SK-N-SH (cell line): ENCODE measurements at regions not wholly inside any gene's neighbourhood (a gene's known extent, or its start where the extent isn't known, plus 50 kb on each side); places are given as distances from the start of the nearest gene placed in this dataset.
"Not testable (repeated sequence)": the region's sequence is repeated elsewhere in the genome, so short reads cannot be mapped to it uniquely, and the experiment has no call there.

ENCODE experiments used
- CTCF ChIA-PET: fragments of 300-600, 350-600 bp; formaldehyde crosslinking; extraction: SDS; loops from one replicate; lab custom pipeline; 2021; lab: Yijun Ruan, JAX
- POLR2A ChIA-PET: fragments of 350-600 bp; sonication (Branson Sonifier 250); formaldehyde crosslinking; extraction: SDS; loops from one replicate; lab custom pipeline; 2020; ENCODE audit warnings: antibody characterized with exemption, inconsistent platforms; lab: Yijun Ruan, JAX
- DNase-seq: peaks from one replicate; pipeline ENCODE4 v3.0.0; 2012
- H2AFZ ChIP-seq: fragments of 200-600 bp; sonication (generic); 2 replicates; pipeline ENCODE4 v1.8.1; 2016; ENCODE audit warnings: antibody characterized with exemption, mild to moderate bottlenecking, low read depth
- H3F3A ChIP-seq: fragments of 200-600 bp; sonication (generic); replicated peaks from 2 replicates; pipeline ENCODE3; 2016; ENCODE audit warnings: antibody characterized with exemption, mild to moderate bottlenecking; ENCODE audit not compliant: insufficient read depth
- H3K27ac ChIP-seq, 2 experiments: fragments of 200-500 bp in 1 of 2; fragments of 200-600 bp in 1 of 2; sonication (Bioruptor generic) in 1 of 2; sonication (generic), shearing (Covaris generic) in 1 of 2; 2 replicates each; pipeline versions ENCODE4 v1.5.1 to v1.6.1; 2014 to 2016; ENCODE audit warnings: low read depth in 2 of 2, inconsistent platforms in 1 of 2, low read length in 1 of 2, mild to moderate bottlenecking in 1 of 2, mixed read lengths in 1 of 2
- H3K27me3 ChIP-seq: fragments of 200-600 bp; sonication (generic), shearing (Covaris generic); 2 replicates; pipeline ENCODE4 v1.6.1; 2016; ENCODE audit warnings: mixed run types; ENCODE audit not compliant: insufficient read depth
- H3K36me3 ChIP-seq, 2 experiments: fragments of 200-500 bp in 1 of 2; fragments of 200-600 bp in 1 of 2; sonication (Bioruptor generic) in 1 of 2; sonication (generic) in 1 of 2; replicated peaks in 1 of 2; 2 replicates each; pipeline versions ENCODE3 to v1.5.1; 2014 to 2016; ENCODE audit warnings: low read length in 1 of 2, mild to moderate bottlenecking in 1 of 2; ENCODE audit not compliant: insufficient read depth in 2 of 2, control insufficient read depth in 1 of 2
- H3K4me1 ChIP-seq, 2 experiments: fragments of 200-500 bp in 1 of 2; fragments of 200-600 bp in 1 of 2; sonication (Bioruptor generic) in 1 of 2; sonication (generic), shearing (Covaris generic) in 1 of 2; 2 replicates each; pipeline versions ENCODE4 v1.5.1 to v1.6.1; 2014 to 2016; ENCODE audit warnings: low read depth in 1 of 2, low read length in 1 of 2, mixed run types in 1 of 2; ENCODE audit not compliant: insufficient read depth in 2 of 2, control insufficient read depth in 1 of 2
- H3K4me2 ChIP-seq: fragments of 200-600 bp; sonication (generic), shearing (Covaris generic); 2 replicates; pipeline ENCODE4 v1.6.1; 2017; ENCODE audit warnings: mixed run types
- H3K4me3 ChIP-seq, 2 experiments: fragments of 200-500 bp in 1 of 2; fragments of 200-600 bp in 1 of 2; sonication (Bioruptor generic) in 1 of 2; sonication (generic), shearing (Covaris generic) in 1 of 2; 2 replicates each; pipeline versions ENCODE4 v1.5.1 to v1.8.1; 2014 to 2016; ENCODE audit warnings: low read depth in 2 of 2, inconsistent platforms in 1 of 2, low read length in 1 of 2, mild to moderate bottlenecking in 1 of 2, mixed read lengths in 1 of 2, moderate library complexity in 1 of 2
- H3K79me2 ChIP-seq: fragments of 200-600 bp; sonication (generic); 2 replicates; pipeline ENCODE4 v1.8.1; 2017; ENCODE audit warnings: mild to moderate bottlenecking; ENCODE audit not compliant: insufficient read depth
- H3K9ac ChIP-seq: fragments of 200-600 bp; sonication (generic); 2 replicates; pipeline ENCODE4 v1.6.1; 2017; ENCODE audit warnings: mixed run types
- H3K9me2 ChIP-seq: fragments of 200-600 bp; sonication (generic); 2 replicates; pipeline ENCODE4 v1.6.1; 2017; ENCODE audit warnings: mixed run types
- H3K9me3 ChIP-seq: fragments of 200-600 bp; sonication (generic); 2 replicates; pipeline ENCODE4 v1.6.1; 2017; ENCODE audit warnings: mixed run types, mild to moderate bottlenecking, moderate library complexity
- H4K20me1 ChIP-seq: fragments of 200-600 bp; sonication (generic); 2 replicates; pipeline ENCODE4 v1.6.1; 2017; ENCODE audit warnings: mild to moderate bottlenecking, mixed run types; ENCODE audit not compliant: insufficient read depth
- WGBS: methylation state at CpG from one replicate; pipeline ENCODE4 v1.1.6; 2017; ENCODE audit warnings: low lambda C conversion rate; 5-methylcytosine and 5-hydroxymethylcytosine counted together

DNA sequence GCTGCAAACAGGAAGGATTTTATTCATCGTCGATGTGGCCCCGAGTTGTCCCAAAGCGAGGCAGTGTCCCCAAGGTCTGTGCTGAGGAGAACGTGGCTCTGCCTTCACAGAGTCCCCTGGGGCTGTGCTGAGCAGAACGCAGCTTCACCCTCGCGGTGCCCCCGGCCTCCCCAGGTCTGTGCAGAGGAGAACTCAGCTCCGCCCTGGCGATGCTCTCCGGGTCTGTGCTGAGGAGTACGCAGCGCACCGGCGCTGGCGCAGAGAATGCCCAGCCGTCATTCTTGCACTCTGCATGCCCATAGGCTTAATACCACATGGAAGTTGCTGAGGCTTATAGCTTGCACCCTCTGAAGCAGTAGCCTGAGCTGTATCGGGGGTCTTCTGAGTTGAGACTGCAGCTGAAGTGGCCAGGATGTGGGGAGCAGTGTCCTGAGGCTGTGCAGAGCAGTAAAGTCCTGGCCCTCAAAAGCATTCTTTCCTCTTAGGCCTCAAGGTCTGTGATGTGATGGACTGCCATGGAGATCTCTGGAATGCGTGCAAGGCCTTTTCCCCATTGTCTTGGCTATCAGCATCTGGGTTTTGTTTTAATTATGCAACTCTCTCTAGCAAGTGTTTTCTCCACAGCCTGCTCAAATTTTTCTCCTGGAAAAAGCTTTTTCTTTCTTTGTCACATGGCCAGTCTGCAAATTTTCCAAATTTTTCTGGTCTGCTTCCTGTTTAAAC lies 237.5 kb downstream of the ANKRD30B start:
- H3K27ac ChIP-seq, DNase-seq, H4K20me1 ChIP-seq, H3K9me2 ChIP-seq, H3K79me2 ChIP-seq, H3K4me2 ChIP-seq, H3K9ac ChIP-seq, CTCF ChIA-PET, H3F3A ChIP-seq, H3K36me3 ChIP-seq, POLR2A ChIA-PET, H2AFZ ChIP-seq, H3K4me1 ChIP-seq, H3K27me3 ChIP-seq, H3K9me3 ChIP-seq, H3K4me3 ChIP-seq: not testable (repeated sequence)
- 7% methylated on average over 6 of the region's 20 CpGs for WGBS

- H3K9me2 ChIP-seq, H2AFZ ChIP-seq, H3K27me3 ChIP-seq, H3K4me2 ChIP-seq, CTCF ChIA-PET, POLR2A ChIA-PET, DNase-seq, H3K36me3 ChIP-seq, H4K20me1 ChIP-seq, H3K79me2 ChIP-seq, H3K4me1 ChIP-seq, H3K27ac ChIP-seq, H3K4me3 ChIP-seq, H3K9me3 ChIP-seq, H3F3A ChIP-seq, H3K9ac ChIP-seq: not testable (repeated sequence)
- WGBS, result 0% methylated on average over 1 of the region's 3 CpGs
Measured at GRCh38 chr18:14987377-14987776, 239.4 kb downstream of the ANKRD30B start.

DNA sequence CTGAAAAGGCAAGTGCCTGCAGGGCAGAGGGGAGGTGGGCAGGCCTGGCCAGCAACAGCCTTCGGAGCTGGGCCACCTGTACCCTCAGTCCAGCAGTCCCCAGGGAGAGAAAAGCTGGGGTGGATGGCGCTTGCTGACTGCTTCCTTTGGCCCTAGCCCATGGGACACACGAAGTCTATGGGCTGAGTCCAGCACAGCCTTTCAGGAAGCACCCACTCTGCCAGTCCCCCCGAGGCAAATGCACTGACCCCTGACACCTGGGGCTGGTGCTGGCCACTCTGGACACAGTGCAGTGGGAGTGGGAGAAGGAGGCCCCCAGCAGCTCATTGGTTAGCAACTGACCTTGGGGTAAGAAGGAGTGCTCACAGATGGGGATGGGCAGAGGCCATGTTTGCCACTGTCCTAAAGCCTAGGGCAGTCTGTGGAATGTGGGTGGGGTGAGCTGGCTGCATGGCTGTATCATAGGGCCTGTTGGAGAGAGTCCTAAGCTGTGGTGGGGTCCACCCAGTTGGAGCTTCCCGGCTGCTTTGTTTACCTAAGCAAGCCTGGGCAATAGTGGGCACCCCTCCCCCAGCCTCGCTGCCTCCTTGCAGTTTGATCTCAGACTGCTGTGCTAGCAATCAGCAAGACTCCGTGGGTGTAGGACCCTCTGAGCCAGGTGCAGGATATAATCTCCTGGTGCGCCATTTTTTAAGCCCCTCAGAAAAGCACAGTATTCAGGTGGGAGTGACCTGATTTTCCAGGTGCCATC lies 240.2 kb downstream of the ANKRD30B start:
- H3K36me3 ChIP-seq, H3K9me3 ChIP-seq, POLR2A ChIA-PET, H3K4me1 ChIP-seq, H4K20me1 ChIP-seq, DNase-seq, H3K27ac ChIP-seq, H3F3A ChIP-seq, H3K27me3 ChIP-seq, H3K9ac ChIP-seq, H3K4me3 ChIP-seq, CTCF ChIA-PET, H3K79me2 ChIP-seq, H2AFZ ChIP-seq, H3K9me2 ChIP-seq, H3K4me2 ChIP-seq: not testable (repeated sequence)
- WGBS, result 0% methylated on average over 4 of the region's 8 CpGs

GRCh38 chr18:14989569-14989968 lies 241.6 kb downstream of the ANKRD30B start:
- H3K9ac ChIP-seq, H2AFZ ChIP-seq, POLR2A ChIA-PET, H3K4me3 ChIP-seq, H3K4me1 ChIP-seq, H3K79me2 ChIP-seq, DNase-seq, H3K27me3 ChIP-seq, H4K20me1 ChIP-seq, H3K27ac ChIP-seq, H3K4me2 ChIP-seq, H3F3A ChIP-seq, H3K9me3 ChIP-seq, CTCF ChIA-PET, H3K36me3 ChIP-seq, H3K9me2 ChIP-seq: not testable (repeated sequence)
- WGBS, result 0% methylated on average over 3 of the region's 3 CpGs
